HepG2 (cell line): ENCODE measurements at regions not wholly inside any gene's neighbourhood (a gene's known extent, or its start where the extent isn't known, plus 50 kb on each side); places are given as distances from the start of the nearest gene placed in this dataset.

Experiments
- ATAC-seq: fragments of 200-7000 bp; cut with Tn5 transposase; 3 replicates; pipeline ENCODE4 v1.9.1; 2020; ENCODE audit warnings: mild to moderate bottlenecking, moderate library complexity
- BruUV-seq: library from RNA; stranded (reverse); fragments of 400-500 nt; replicated peaks from 2 replicates; lab custom pipeline; 2021; lab: Mats Ljungman, UMichigan
- CTCF ChIA-PET: fragments of 300-600 bp; formaldehyde crosslinking; extraction: SDS; loops from one replicate; lab custom pipeline; 2021; ENCODE audit warnings: low total read pairs, inconsistent platforms, low intra/inter-chr PET ratio; lab: Yijun Ruan, JAX
- POLR2A ChIA-PET: fragments of 350-600 bp; sonication (Branson Sonifier 250); formaldehyde crosslinking; loops from one replicate; lab custom pipeline; 2020; ENCODE audit warnings: antibody characterized with exemption, inconsistent platforms; lab: Yijun Ruan, JAX
- DNase-seq: peaks from one replicate; pipeline ENCODE4 v3.0.0-alpha.2; 2015; ENCODE audit warnings: low spot score
- FAIRE-seq: peaks from 3 replicates; lab custom pipeline; 2011; peaks lifted over from hg19 to GRCh38; lab: Jason Lieb, UNC
- H2AFZ ChIP-seq: one replicate; pipeline ENCODE4 v1.6.1; 2011; ENCODE audit warnings: low read length, inconsistent platforms
- H3K27ac ChIP-seq: fragments of 300-600 bp; 3 replicates; pipeline ENCODE4 v1.8.0; 2011; ENCODE audit warnings: mixed run types, mild to moderate bottlenecking, mixed read lengths, low read length, inconsistent platforms; ENCODE audit not compliant: insufficient read depth; ENCODE audit errors: extremely low read length
- H3K27me3 ChIP-seq, 2 experiments: fragments of 200-600 bp in 1 of 2; 2 replicates in 1 of 2; 3 replicates in 1 of 2; pipeline versions ENCODE4 v1.6.0 to v1.8.0; 2011; ENCODE audit warnings: low read length in 2 of 2, mild to moderate bottlenecking in 2 of 2, moderate library complexity in 2 of 2, inconsistent platforms in 1 of 2; ENCODE audit not compliant: insufficient read depth in 2 of 2, control insufficient read depth in 1 of 2
- H3K36me3 ChIP-seq, 2 experiments: fragments of 200-600 bp in 1 of 2; replicated peaks in 1 of 2; 2 replicates in 1 of 2; 3 replicates in 1 of 2; pipeline versions ENCODE4 v1.5.1 to v1.8.0; 2011; ENCODE audit warnings: low read length in 2 of 2, inconsistent platforms in 1 of 2; ENCODE audit not compliant: insufficient read depth in 2 of 2, control insufficient read depth in 1 of 2
- H3K4me1 ChIP-seq: 2 replicates; pipeline ENCODE4 v1.5.1; 2012; ENCODE audit warnings: low read length, inconsistent platforms; ENCODE audit not compliant: insufficient read depth
- H3K4me2 ChIP-seq: 2 replicates; pipeline ENCODE4 v1.6.0; 2011; ENCODE audit warnings: low read depth, low read length, inconsistent platforms
- H3K4me3 ChIP-seq, 3 experiments: fragments of 200-600 bp in 1 of 3; sonication (generic), shearing (Covaris generic) in 1 of 3; replicated peaks in 1 of 3; 2 replicates each; pipeline ENCODE4 v1.5.1; 2011 to 2016; ENCODE audit warnings: low read length in 3 of 3, inconsistent platforms in 2 of 3, low read depth in 2 of 3, mild to moderate bottlenecking in 2 of 3, control low read depth in 1 of 3, mixed read lengths in 1 of 3; ENCODE audit not compliant: insufficient read depth in 1 of 3
- H3K79me2 ChIP-seq: one replicate; pipeline ENCODE4 v1.6.1; 2011; ENCODE audit warnings: low read length, inconsistent platforms; ENCODE audit not compliant: insufficient read depth
- H3K9ac ChIP-seq: 2 replicates; pipeline ENCODE4 v1.6.0; 2011; ENCODE audit warnings: mild to moderate bottlenecking, low read depth, low read length, inconsistent platforms; ENCODE audit not compliant: insufficient read depth
- H3K9me3 ChIP-seq: 2 replicates; pipeline ENCODE4 v1.5.1; 2012; ENCODE audit warnings: mild to moderate bottlenecking, low read length
- H4K20me1 ChIP-seq: 2 replicates; pipeline ENCODE4 v1.6.0; 2011; ENCODE audit warnings: inconsistent platforms, mild to moderate bottlenecking, low read length, moderate library complexity; ENCODE audit not compliant: insufficient read depth
- ATAD3A ChIP-seq: sonication (generic); formaldehyde crosslinking; IDR thresholded peaks from 2 replicates; pipeline ENCODE4 v1.4.0; 2020; ENCODE audit warnings: missing genetic modification reagents
- HDAC1 ChIP-seq: sonication (generic); formaldehyde crosslinking; IDR thresholded peaks from 2 replicates; pipeline ENCODE4 v1.5.1; 2020; ENCODE audit warnings: mild to moderate bottlenecking, missing genetic modification reagents
- IKZF4 ChIP-seq: sonication (generic); formaldehyde crosslinking; IDR thresholded peaks from 2 replicates; pipeline ENCODE4 v1.5.1; 2020; ENCODE audit warnings: borderline replicate concordance, mild to moderate bottlenecking, low read depth, missing genetic modification reagents; ENCODE audit errors: not compliant biosample characterization
- MEF2D ChIP-seq: sonication (generic); formaldehyde crosslinking; IDR thresholded peaks from 2 replicates; pipeline ENCODE4 v1.5.1; 2020; ENCODE audit warnings: mild to moderate bottlenecking, missing genetic modification reagents
- PAXIP1 ChIP-seq: sonication (generic); formaldehyde crosslinking; conservative IDR thresholded peaks from 2 replicates; pipeline ENCODE4 v1.4.0; 2020; ENCODE audit warnings: mild to moderate bottlenecking, missing genetic modification reagents, moderate library complexity
- ZFP62 ChIP-seq: sonication (generic); formaldehyde crosslinking; IDR thresholded peaks from 2 replicates; pipeline ENCODE4 v1.4.0; 2020; ENCODE audit warnings: missing genetic modification reagents
- ZFYVE20 ChIP-seq: sonication (generic); formaldehyde crosslinking; IDR thresholded peaks from 2 replicates; pipeline ENCODE4 v1.8.0; 2023; ENCODE audit warnings: low read depth, mild to moderate bottlenecking, moderate library complexity, missing genetic modification reagents, borderline replicate concordance
- ZMAT3 ChIP-seq: sonication (generic); formaldehyde crosslinking; conservative IDR thresholded peaks from 2 replicates; pipeline ENCODE4 v1.7.0; 2021; ENCODE audit warnings: missing genetic modification reagents
- ZNF10 ChIP-seq: sonication (generic); formaldehyde crosslinking; IDR thresholded peaks from 2 replicates; pipeline ENCODE4 v1.4.0; 2020; ENCODE audit warnings: mild to moderate bottlenecking, low read depth, missing genetic modification reagents, borderline replicate concordance
- WGBS: methylation state at CpG from one replicate; pipeline ENCODE4 v1.1.6; 2017; ENCODE audit warnings: low lambda C conversion rate; 5-methylcytosine and 5-hydroxymethylcytosine counted together
- in situ Hi-C: cut with HindIII; loops from 2 replicates; pipeline ENCODE4 v1.10.0; 2017; ENCODE audit warnings: low pct_unique_long_range_greater_than_20kb; ENCODE audit not compliant: extremely low pct_ligation_motif_present
- intact Hi-C: fragments of 100-400 bp; cut with micrococcal nuclease; formaldehyde crosslinking; loops from one replicate; pipeline ENCODE4 v1.10.0; 2022; ENCODE audit not compliant: unreplicated experiment
- TF ChIP-seq, protein P1 (sequence below): sonication (generic); formaldehyde crosslinking; IDR thresholded peaks from 2 replicates; pipeline ENCODE4 v1.4.0; 2020; ENCODE audit warnings: mild to moderate bottlenecking, missing genetic modification reagents
- TF ChIP-seq, protein P2 (sequence below): sonication (generic); formaldehyde crosslinking; IDR thresholded peaks from 2 replicates; pipeline ENCODE4 v1.5.0; 2020; ENCODE audit warnings: missing genetic modification reagents
- TF ChIP-seq, protein P3 (sequence below): IDR thresholded peaks from 2 replicates; pipeline ENCODE4 v1.6.1; 2016; ENCODE audit warnings: missing biosample characterization, missing genetic modification reagents, low read depth

DNA sequence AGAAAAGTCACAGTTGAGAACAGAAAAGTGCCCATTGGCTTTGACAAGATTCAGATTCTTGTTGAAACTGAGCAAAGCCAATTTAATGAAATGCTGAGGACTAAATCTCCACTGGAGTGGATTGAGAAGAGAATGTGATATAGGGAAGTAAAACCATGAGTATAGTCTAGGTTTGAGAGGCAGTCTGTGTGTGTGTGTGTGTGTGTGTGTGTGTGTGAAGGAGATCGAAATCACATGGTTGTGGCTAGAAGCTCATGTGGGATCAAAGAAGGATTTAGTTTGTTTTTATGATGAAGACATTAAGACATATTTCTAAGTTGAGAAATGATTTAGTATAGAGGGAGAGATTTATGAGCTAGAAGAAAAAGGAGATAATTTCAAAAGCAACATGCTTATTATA, 275.7 kb upstream of the DAB2 start:
- whole genome bisulfite sequencing, result 3% methylated on average over 1 of the region's 1 CpG
- Histone ChIP-seq H3K36me3 (no peaks in the 10 kb centered on the region), H2AFZ (no peak overlapping the region), H3K27me3 (no peaks in the 10 kb centered on the region), H3K9ac (no peak overlapping the region), H3K9me3 (no peaks in the 10 kb centered on the region), H3K79me2 (no peaks in the 10 kb centered on the region), H3K4me1 (no peaks in the 10 kb centered on the region), H3K4me2 (no peak overlapping the region), H3K27ac (no peak overlapping the region), H3K4me3 (no peak overlapping the region), H4K20me1 (no peaks in the 10 kb centered on the region)
- no TSS peak for BruUV-seq
- POLR2A ChIA-PET, result no interaction called here
- CTCF ChIA-PET, result no interaction called here
- no peak for DNase-seq
- no peak for ATAC-seq
- intact Hi-C loops, result no loop called here
- FAIRE-seq, result no peak
- in situ Hi-C loops, result no loop called here
- TF ChIP-seq ATAD3A (CRISPR knock-in tag), result no peak
- TF ChIP-seq, protein P1, sequence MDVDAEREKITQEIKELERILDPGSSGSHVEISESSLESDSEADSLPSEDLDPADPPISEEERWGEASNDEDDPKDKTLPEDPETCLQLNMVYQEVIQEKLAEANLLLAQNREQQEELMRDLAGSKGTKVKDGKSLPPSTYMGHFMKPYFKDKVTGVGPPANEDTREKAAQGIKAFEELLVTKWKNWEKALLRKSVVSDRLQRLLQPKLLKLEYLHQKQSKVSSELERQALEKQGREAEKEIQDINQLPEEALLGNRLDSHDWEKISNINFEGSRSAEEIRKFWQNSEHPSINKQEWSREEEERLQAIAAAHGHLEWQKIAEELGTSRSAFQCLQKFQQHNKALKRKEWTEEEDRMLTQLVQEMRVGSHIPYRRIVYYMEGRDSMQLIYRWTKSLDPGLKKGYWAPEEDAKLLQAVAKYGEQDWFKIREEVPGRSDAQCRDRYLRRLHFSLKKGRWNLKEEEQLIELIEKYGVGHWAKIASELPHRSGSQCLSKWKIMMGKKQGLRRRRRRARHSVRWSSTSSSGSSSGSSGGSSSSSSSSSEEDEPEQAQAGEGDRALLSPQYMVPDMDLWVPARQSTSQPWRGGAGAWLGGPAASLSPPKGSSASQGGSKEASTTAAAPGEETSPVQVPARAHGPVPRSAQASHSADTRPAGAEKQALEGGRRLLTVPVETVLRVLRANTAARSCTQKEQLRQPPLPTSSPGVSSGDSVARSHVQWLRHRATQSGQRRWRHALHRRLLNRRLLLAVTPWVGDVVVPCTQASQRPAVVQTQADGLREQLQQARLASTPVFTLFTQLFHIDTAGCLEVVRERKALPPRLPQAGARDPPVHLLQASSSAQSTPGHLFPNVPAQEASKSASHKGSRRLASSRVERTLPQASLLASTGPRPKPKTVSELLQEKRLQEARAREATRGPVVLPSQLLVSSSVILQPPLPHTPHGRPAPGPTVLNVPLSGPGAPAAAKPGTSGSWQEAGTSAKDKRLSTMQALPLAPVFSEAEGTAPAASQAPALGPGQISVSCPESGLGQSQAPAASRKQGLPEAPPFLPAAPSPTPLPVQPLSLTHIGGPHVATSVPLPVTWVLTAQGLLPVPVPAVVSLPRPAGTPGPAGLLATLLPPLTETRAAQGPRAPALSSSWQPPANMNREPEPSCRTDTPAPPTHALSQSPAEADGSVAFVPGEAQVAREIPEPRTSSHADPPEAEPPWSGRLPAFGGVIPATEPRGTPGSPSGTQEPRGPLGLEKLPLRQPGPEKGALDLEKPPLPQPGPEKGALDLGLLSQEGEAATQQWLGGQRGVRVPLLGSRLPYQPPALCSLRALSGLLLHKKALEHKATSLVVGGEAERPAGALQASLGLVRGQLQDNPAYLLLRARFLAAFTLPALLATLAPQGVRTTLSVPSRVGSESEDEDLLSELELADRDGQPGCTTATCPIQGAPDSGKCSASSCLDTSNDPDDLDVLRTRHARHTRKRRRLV (CRISPR knock-in tag), result no peak
- TF ChIP-seq, protein P2, sequence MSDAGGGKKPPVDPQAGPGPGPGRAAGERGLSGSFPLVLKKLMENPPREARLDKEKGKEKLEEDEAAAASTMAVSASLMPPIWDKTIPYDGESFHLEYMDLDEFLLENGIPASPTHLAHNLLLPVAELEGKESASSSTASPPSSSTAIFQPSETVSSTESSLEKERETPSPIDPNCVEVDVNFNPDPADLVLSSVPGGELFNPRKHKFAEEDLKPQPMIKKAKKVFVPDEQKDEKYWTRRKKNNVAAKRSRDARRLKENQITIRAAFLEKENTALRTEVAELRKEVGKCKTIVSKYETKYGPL (CRISPR knock-in tag), result no peak
- no peak for TF ChIP-seq HDAC1
- no peak for TF ChIP-seq ZFYVE20
- no peak for TF ChIP-seq IKZF4 (CRISPR knock-in tag)
- no peak for TF ChIP-seq ZFP62 (CRISPR knock-in tag)
- TF ChIP-seq ZNF10, result no peak
- no peak for TF ChIP-seq PAXIP1
- no peak for TF ChIP-seq ZMAT3 (CRISPR knock-in tag)
- no peak for TF ChIP-seq MEF2D (CRISPR knock-in tag)
- TF ChIP-seq, protein P3, sequence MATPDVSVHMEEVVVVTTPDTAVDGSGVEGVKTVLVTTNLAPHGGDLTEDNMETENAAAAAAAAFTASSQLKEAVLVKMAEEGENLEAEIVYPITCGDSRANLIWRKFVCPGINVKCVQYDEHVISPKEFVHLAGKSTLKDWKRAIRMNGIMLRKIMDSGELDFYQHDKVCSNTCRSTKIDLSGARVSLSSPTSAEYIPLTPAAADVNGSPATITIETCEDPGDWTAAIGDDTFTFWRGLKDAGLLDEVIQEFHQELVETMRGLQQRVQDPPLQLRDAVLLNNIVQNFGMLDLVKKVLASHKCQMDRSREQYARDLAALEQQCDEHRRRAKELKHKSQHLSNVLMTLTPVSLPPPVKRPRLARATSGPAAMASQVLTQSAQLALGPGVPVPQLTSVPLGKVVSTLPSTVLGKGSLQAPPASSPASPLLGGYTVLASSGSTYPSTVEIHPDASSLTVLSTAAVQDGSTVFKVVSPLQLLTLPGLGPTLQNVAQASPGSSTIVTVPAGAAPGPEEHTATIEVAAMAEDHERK, result no peak
